ENCODE measurements at regions not wholly inside any gene's neighbourhood (a gene's known extent, or its start where the extent isn't known, plus 50 kb on each side); places are given as distances from the start of the nearest gene placed in this dataset.

DNA sequence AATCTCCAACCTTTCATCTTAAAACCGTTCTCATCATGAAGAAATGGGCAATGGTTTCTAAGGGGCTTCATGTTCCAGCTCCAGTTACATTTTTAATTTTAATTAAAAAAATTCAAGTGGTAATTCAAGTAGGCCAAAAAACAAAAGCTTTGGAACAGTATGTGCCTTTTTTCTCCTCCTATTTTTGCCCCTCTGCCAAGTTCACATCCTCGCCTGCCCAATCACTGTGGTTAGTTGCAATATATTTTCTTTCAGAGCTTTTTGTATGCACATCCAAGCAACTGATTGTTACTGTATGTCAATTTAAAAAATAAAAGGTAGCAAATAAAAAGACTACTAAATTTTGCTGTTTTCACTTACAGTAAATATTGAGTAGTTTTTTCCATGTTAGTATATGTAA, 99.8 kb upstream of the B3GAT2 start:
- TF ChIP-seq, protein P1, sequence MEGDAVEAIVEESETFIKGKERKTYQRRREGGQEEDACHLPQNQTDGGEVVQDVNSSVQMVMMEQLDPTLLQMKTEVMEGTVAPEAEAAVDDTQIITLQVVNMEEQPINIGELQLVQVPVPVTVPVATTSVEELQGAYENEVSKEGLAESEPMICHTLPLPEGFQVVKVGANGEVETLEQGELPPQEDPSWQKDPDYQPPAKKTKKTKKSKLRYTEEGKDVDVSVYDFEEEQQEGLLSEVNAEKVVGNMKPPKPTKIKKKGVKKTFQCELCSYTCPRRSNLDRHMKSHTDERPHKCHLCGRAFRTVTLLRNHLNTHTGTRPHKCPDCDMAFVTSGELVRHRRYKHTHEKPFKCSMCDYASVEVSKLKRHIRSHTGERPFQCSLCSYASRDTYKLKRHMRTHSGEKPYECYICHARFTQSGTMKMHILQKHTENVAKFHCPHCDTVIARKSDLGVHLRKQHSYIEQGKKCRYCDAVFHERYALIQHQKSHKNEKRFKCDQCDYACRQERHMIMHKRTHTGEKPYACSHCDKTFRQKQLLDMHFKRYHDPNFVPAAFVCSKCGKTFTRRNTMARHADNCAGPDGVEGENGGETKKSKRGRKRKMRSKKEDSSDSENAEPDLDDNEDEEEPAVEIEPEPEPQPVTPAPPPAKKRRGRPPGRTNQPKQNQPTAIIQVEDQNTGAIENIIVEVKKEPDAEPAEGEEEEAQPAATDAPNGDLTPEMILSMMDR (conservative IDR thresholded peaks at IDR 0.05) = no peak
- no peak for TF ChIP-seq ZFX (IDR thresholded peaks at IDR 0.05)
